ENCODE measurements at regions not wholly inside any gene's neighbourhood (a gene's known extent, or its start where the extent isn't known, plus 50 kb on each side); places are given as distances from the start of the nearest gene placed in this dataset.

GRCh38 chr4:84019626-84020025 lies 479.5 kb downstream of the NKX6-1 start:
- Histone ChIP-seq H3K4me1 (no peaks in the 10 kb centered on the region), H3K27me3 (ENCODE audit: insufficient read depth in 3 of 3, low read length in 2 of 3) (no peaks in the 10 kb centered on the region), H3K4me3 (no peak overlapping the region), H3K27ac (no peak overlapping the region), H3K36me3 (ENCODE audit: insufficient read depth in 1 of 2, low read depth in 1 of 2) (no peaks in the 10 kb centered on the region), H3K9me3 (no peaks in the 10 kb centered on the region)
- 93 to 94% (median 93%) methylated on average over 2 of the region's 2 CpGs for WGBS, 3 donors
- TF ChIP-seq CTCF (IDR thresholded peaks at IDR 0.05), result no peak
- DNase-seq (no peak), ATAC-seq (no peak)
- intact Hi-C loops (cut with DNase I), result no loop called here

GRCh38 chr4:84003046-84003445 lies 467.1 kb downstream of the GPAT3 start:
- no peak overlapping the region for H3K4me3 ChIP-seq
- H3K36me3 ChIP-seq (ENCODE audit: insufficient read depth in 1 of 2, low read depth in 1 of 2), result no peaks in the 10 kb centered on the region
- no peak overlapping the region for H3K27ac ChIP-seq
- TF ChIP-seq CTCF (IDR thresholded peaks at IDR 0.05), result no peak
- no peaks in the 10 kb centered on the region for H3K27me3 ChIP-seq (ENCODE audit: insufficient read depth in 3 of 3, low read length in 2 of 3)
- no peaks in the 10 kb centered on the region for H3K4me1 ChIP-seq
- no peak for DNase-seq
- no peaks in the 10 kb centered on the region for H3K9me3 ChIP-seq
- intact Hi-C loops (cut with DNase I), result no loop called here
- 66 to 70% (median 69%) methylated on average over 2 of the region's 2 CpGs for WGBS, 3 donors
- no peak for ATAC-seq

- ATAC-seq (no peak), DNase-seq (no peak)
- H3K9me3 ChIP-seq, result no peaks in the 10 kb centered on the region
- no peaks in the 10 kb centered on the region for H3K36me3 ChIP-seq (ENCODE audit: insufficient read depth in 1 of 2, low read depth in 1 of 2)
- TF ChIP-seq CTCF (IDR thresholded peaks at IDR 0.05), result no peak
- WGBS, 3 donors, result 61 to 68% (median 66%) methylated on average over 2 of the region's 2 CpGs
- no peaks in the 10 kb centered on the region for H3K4me1 ChIP-seq
- no peak overlapping the region for H3K27ac ChIP-seq
- no peaks in the 10 kb centered on the region for H3K27me3 ChIP-seq (ENCODE audit: insufficient read depth in 3 of 3, low read length in 2 of 3)
- H3K4me3 ChIP-seq, result no peak overlapping the region
- intact Hi-C loops (cut with DNase I), result no loop called here
Observed at GRCh38 chr4:84001876-84002569, 466.1 kb downstream of the GPAT3 start.

- intact Hi-C loops (cut with DNase I), result no loop called here
- Histone ChIP-seq H3K4me1 (no peaks in the 10 kb centered on the region), H3K9me3 (no peaks in the 10 kb centered on the region), H3K27ac (no peak overlapping the region), H3K36me3 (ENCODE audit: insufficient read depth in 1 of 2, low read depth in 1 of 2) (no peaks in the 10 kb centered on the region), H3K4me3 (no peak overlapping the region), H3K27me3 (ENCODE audit: insufficient read depth in 3 of 3, low read length in 2 of 3) (no peaks in the 10 kb centered on the region)
- DNase-seq, result no peak
- no peak for TF ChIP-seq CTCF (IDR thresholded peaks at IDR 0.05)
- WGBS, 3 donors, result 33 to 48% (median 41%) methylated on average over 3 of the region's 3 CpGs
- ATAC-seq, result no peak
Observed at GRCh38 chr4:83996254-83996653, 460.3 kb downstream of the GPAT3 start.

- no peaks in the 10 kb centered on the region for H3K4me1 ChIP-seq
- H3K27me3 ChIP-seq (ENCODE audit: insufficient read depth in 3 of 3, low read length in 2 of 3), result no peaks in the 10 kb centered on the region
- H3K27ac ChIP-seq, result no peak overlapping the region
- no peaks in the 10 kb centered on the region for H3K36me3 ChIP-seq (ENCODE audit: insufficient read depth in 1 of 2, low read depth in 1 of 2)
- no peaks in the 10 kb centered on the region for H3K9me3 ChIP-seq
- H3K4me3 ChIP-seq, result no peak overlapping the region
- DNase-seq (no peak), ATAC-seq (no peak)
- 68 to 75% (median 70%) methylated on average over 7 of the region's 7 CpGs for WGBS, 3 donors
- intact Hi-C loops (cut with DNase I), result no loop called here
- no peak for TF ChIP-seq CTCF (IDR thresholded peaks at IDR 0.05)
Observed at GRCh38 chr4:83993774-83994173, 457.9 kb downstream of the GPAT3 start.

All from psoas muscle (tissue), 7 donors.